HepG2 (cell line): ENCODE measurements at regions not wholly inside any gene's neighbourhood (a gene's known extent, or its start where the extent isn't known, plus 50 kb on each side); places are given as distances from the start of the nearest gene placed in this dataset.

Source experiments
- ATAC-seq: fragments of 200-7000 bp; cut with Tn5 transposase; 3 replicates; pipeline ENCODE4 v1.9.1; 2020; ENCODE audit warnings: mild to moderate bottlenecking, moderate library complexity
- BruUV-seq: library from RNA; stranded (reverse); fragments of 400-500 nt; replicated peaks from 2 replicates; lab custom pipeline; 2021; lab: Mats Ljungman, UMichigan
- CTCF ChIA-PET: fragments of 300-600 bp; formaldehyde crosslinking; extraction: SDS; loops from one replicate; lab custom pipeline; 2021; ENCODE audit warnings: low total read pairs, inconsistent platforms, low intra/inter-chr PET ratio; lab: Yijun Ruan, JAX
- POLR2A ChIA-PET: fragments of 350-600 bp; sonication (Branson Sonifier 250); formaldehyde crosslinking; loops from one replicate; lab custom pipeline; 2020; ENCODE audit warnings: antibody characterized with exemption, inconsistent platforms; lab: Yijun Ruan, JAX
- DNase-seq: peaks from one replicate; pipeline ENCODE4 v3.0.0-alpha.2; 2015; ENCODE audit warnings: low spot score
- FAIRE-seq: peaks from 3 replicates; lab custom pipeline; 2011; peaks lifted over from hg19 to GRCh38; lab: Jason Lieb, UNC
- H2AFZ ChIP-seq: one replicate; pipeline ENCODE4 v1.6.1; 2011; ENCODE audit warnings: low read length, inconsistent platforms
- H3K27ac ChIP-seq: fragments of 300-600 bp; 3 replicates; pipeline ENCODE4 v1.8.0; 2011; ENCODE audit warnings: mixed run types, mild to moderate bottlenecking, mixed read lengths, low read length, inconsistent platforms; ENCODE audit not compliant: insufficient read depth; ENCODE audit errors: extremely low read length
- H3K27me3 ChIP-seq, 2 experiments: fragments of 200-600 bp in 1 of 2; 2 replicates in 1 of 2; 3 replicates in 1 of 2; pipeline versions ENCODE4 v1.6.0 to v1.8.0; 2011; ENCODE audit warnings: low read length in 2 of 2, mild to moderate bottlenecking in 2 of 2, moderate library complexity in 2 of 2, inconsistent platforms in 1 of 2; ENCODE audit not compliant: insufficient read depth in 2 of 2, control insufficient read depth in 1 of 2
- H3K36me3 ChIP-seq, 2 experiments: fragments of 200-600 bp in 1 of 2; replicated peaks in 1 of 2; 2 replicates in 1 of 2; 3 replicates in 1 of 2; pipeline versions ENCODE4 v1.5.1 to v1.8.0; 2011; ENCODE audit warnings: low read length in 2 of 2, inconsistent platforms in 1 of 2; ENCODE audit not compliant: insufficient read depth in 2 of 2, control insufficient read depth in 1 of 2
- H3K4me1 ChIP-seq: 2 replicates; pipeline ENCODE4 v1.5.1; 2012; ENCODE audit warnings: low read length, inconsistent platforms; ENCODE audit not compliant: insufficient read depth
- H3K4me2 ChIP-seq: 2 replicates; pipeline ENCODE4 v1.6.0; 2011; ENCODE audit warnings: low read depth, low read length, inconsistent platforms
- H3K4me3 ChIP-seq, 3 experiments: fragments of 200-600 bp in 1 of 3; sonication (generic), shearing (Covaris generic) in 1 of 3; replicated peaks in 1 of 3; 2 replicates each; pipeline ENCODE4 v1.5.1; 2011 to 2016; ENCODE audit warnings: low read length in 3 of 3, inconsistent platforms in 2 of 3, low read depth in 2 of 3, mild to moderate bottlenecking in 2 of 3, control low read depth in 1 of 3, mixed read lengths in 1 of 3; ENCODE audit not compliant: insufficient read depth in 1 of 3
- H3K79me2 ChIP-seq: one replicate; pipeline ENCODE4 v1.6.1; 2011; ENCODE audit warnings: low read length, inconsistent platforms; ENCODE audit not compliant: insufficient read depth
- H3K9ac ChIP-seq: 2 replicates; pipeline ENCODE4 v1.6.0; 2011; ENCODE audit warnings: mild to moderate bottlenecking, low read depth, low read length, inconsistent platforms; ENCODE audit not compliant: insufficient read depth
- H3K9me3 ChIP-seq: 2 replicates; pipeline ENCODE4 v1.5.1; 2012; ENCODE audit warnings: mild to moderate bottlenecking, low read length
- H4K20me1 ChIP-seq: 2 replicates; pipeline ENCODE4 v1.6.0; 2011; ENCODE audit warnings: inconsistent platforms, mild to moderate bottlenecking, low read length, moderate library complexity; ENCODE audit not compliant: insufficient read depth
- MAFF ChIP-seq: IDR thresholded peaks from 2 replicates; pipeline ENCODE4 v1.6.1; 2011; ENCODE audit warnings: low read depth, low read length, improper control_type of control experiment
- MAFK ChIP-seq, 2 experiments: IDR thresholded peaks in 1 of 2; conservative IDR thresholded peaks in 1 of 2; 2 replicates each; pipeline ENCODE4 v1.6.1; 2011; ENCODE audit warnings: improper control_type of control experiment in 2 of 2, low read length in 2 of 2
- NFAT5 ChIP-seq: sonication (generic); formaldehyde crosslinking; IDR thresholded peaks from 2 replicates; pipeline ENCODE4 v1.4.0; 2020; ENCODE audit warnings: missing genetic modification reagents
- RNF2 ChIP-seq: fragments of 450-650 bp; conservative IDR thresholded peaks from 2 replicates; pipeline ENCODE4 v1.6.1; 2016; ENCODE audit warnings: low read depth
- SIX1 ChIP-seq: sonication (generic); formaldehyde crosslinking; IDR thresholded peaks from 2 replicates; pipeline ENCODE4 v1.4.0; 2020; ENCODE audit warnings: missing genetic modification reagents, borderline replicate concordance
- ZBTB44 ChIP-seq: sonication (generic); formaldehyde crosslinking; IDR thresholded peaks from 2 replicates; pipeline ENCODE4 v1.4.0; 2020; ENCODE audit warnings: missing genetic modification reagents
- ZNF224 ChIP-seq: sonication (generic); formaldehyde crosslinking; IDR thresholded peaks from 2 replicates; pipeline ENCODE4 v1.5.0; 2020; ENCODE audit warnings: mild to moderate bottlenecking, missing genetic modification reagents
- ZNF274 ChIP-seq: sonication (generic); formaldehyde crosslinking; IDR thresholded peaks from 2 replicates; pipeline ENCODE4 v1.5.1; 2020; ENCODE audit warnings: mild to moderate bottlenecking, missing genetic modification reagents
- ZNF350 ChIP-seq: sonication (generic); formaldehyde crosslinking; IDR thresholded peaks from 2 replicates; pipeline ENCODE4 v1.4.0; 2020; ENCODE audit warnings: mild to moderate bottlenecking, low read depth, missing genetic modification reagents, borderline replicate concordance
- ZNF362 ChIP-seq: sonication (generic); formaldehyde crosslinking; IDR thresholded peaks from 2 replicates; pipeline ENCODE4 v1.4.0; 2020; ENCODE audit warnings: missing genetic modification reagents, mild to moderate bottlenecking, borderline replicate concordance
- ZNF556 ChIP-seq: sonication (generic); formaldehyde crosslinking; IDR thresholded peaks from 2 replicates; pipeline ENCODE4 v1.4.0; 2020; ENCODE audit warnings: mild to moderate bottlenecking, missing genetic modification reagents, borderline replicate concordance
- ZNF660 ChIP-seq: sonication (generic); formaldehyde crosslinking; IDR thresholded peaks from 2 replicates; pipeline ENCODE4 v1.5.1; 2020; ENCODE audit warnings: mild to moderate bottlenecking, low read depth, missing genetic modification reagents, borderline replicate concordance
- ZNF770 ChIP-seq: sonication (generic); formaldehyde crosslinking; IDR thresholded peaks from 2 replicates; pipeline ENCODE4 v1.5.0; 2020; ENCODE audit warnings: mild to moderate bottlenecking, missing genetic modification reagents
- WGBS: methylation state at CpG from one replicate; pipeline ENCODE4 v1.1.6; 2017; ENCODE audit warnings: low lambda C conversion rate; 5-methylcytosine and 5-hydroxymethylcytosine counted together
- in situ Hi-C: cut with HindIII; loops from 2 replicates; pipeline ENCODE4 v1.10.0; 2017; ENCODE audit warnings: low pct_unique_long_range_greater_than_20kb; ENCODE audit not compliant: extremely low pct_ligation_motif_present
- intact Hi-C: fragments of 100-400 bp; cut with micrococcal nuclease; formaldehyde crosslinking; loops from one replicate; pipeline ENCODE4 v1.10.0; 2022; ENCODE audit not compliant: unreplicated experiment

GRCh38 chr12:91603060-91603459, 420.4 kb upstream of the DCN start (continued):
- TF ChIP-seq ZNF556 (CRISPR knock-in tag) (no peak), ZNF770 (CRISPR knock-in tag) (no peak), ZNF224 (CRISPR knock-in tag) (no peak), ZNF350 (CRISPR knock-in tag) (no peak)

GRCh38 chr12:91601054-91601453, 418.4 kb upstream of the DCN start:
- BruUV-seq: no TSS peak
- Histone ChIP-seq H4K20me1 (no peaks in the 10 kb centered on the region), H3K4me1 (no peaks in the 10 kb centered on the region), H3K4me2 (no peak overlapping the region), H3K4me3 (no peak overlapping the region), H3K79me2 (no peaks in the 10 kb centered on the region), H3K27me3 (no peaks in the 10 kb centered on the region), H3K27ac (no peak overlapping the region), H3K9ac (no peak overlapping the region), H3K9me3 (no peaks in the 10 kb centered on the region), H3K36me3 (no peaks in the 10 kb centered on the region), H2AFZ (no peak overlapping the region)
- 4% methylated on average over 4 of the region's 4 CpGs for WGBS
- ChIA-PET CTCF (no interaction called here), POLR2A (no interaction called here)
- intact Hi-C loops (no loop called here), in situ Hi-C loops (no loop called here)
- no peak for ATAC-seq
- no peak for DNase-seq
- FAIRE-seq: no peak
- TF ChIP-seq MAFF (peak; percentile 86), NFAT5 (CRISPR knock-in tag) (no peak), SIX1 (CRISPR knock-in tag) (no peak), ZNF274 (CRISPR knock-in tag) (no peak), ZNF362 (CRISPR knock-in tag) (no peak), ZBTB44 (CRISPR knock-in tag) (no peak), ZNF660 (CRISPR knock-in tag) (no peak), RNF2 (no peak), MAFK (conservative IDR thresholded peaks at IDR 0.05 in 1 of 2, IDR thresholded peaks at IDR 0.05 in 1 of 2; ENCODE audit: low read length in 2 of 2) (peak; percentile 71 to 90)
